Activated CD8-positive, alpha-beta memory T cell treated with anti-CD3 and anti-CD28 coated beads for 1 hour (primary cell): ENCODE measurements at regions not wholly inside any gene's neighbourhood (a gene's known extent, or its start where the extent isn't known, plus 50 kb on each side); places are given as distances from the start of the nearest gene placed in this dataset.

Experiments used
- DNase-seq, 2 donors: peaks; one replicate each; pipeline ENCODE4 v3.0.0-alpha.2; 2020; ENCODE audit warnings: low read depth in 1 of 2; ENCODE audit errors: extremely low read depth in 1 of 2

DNA sequence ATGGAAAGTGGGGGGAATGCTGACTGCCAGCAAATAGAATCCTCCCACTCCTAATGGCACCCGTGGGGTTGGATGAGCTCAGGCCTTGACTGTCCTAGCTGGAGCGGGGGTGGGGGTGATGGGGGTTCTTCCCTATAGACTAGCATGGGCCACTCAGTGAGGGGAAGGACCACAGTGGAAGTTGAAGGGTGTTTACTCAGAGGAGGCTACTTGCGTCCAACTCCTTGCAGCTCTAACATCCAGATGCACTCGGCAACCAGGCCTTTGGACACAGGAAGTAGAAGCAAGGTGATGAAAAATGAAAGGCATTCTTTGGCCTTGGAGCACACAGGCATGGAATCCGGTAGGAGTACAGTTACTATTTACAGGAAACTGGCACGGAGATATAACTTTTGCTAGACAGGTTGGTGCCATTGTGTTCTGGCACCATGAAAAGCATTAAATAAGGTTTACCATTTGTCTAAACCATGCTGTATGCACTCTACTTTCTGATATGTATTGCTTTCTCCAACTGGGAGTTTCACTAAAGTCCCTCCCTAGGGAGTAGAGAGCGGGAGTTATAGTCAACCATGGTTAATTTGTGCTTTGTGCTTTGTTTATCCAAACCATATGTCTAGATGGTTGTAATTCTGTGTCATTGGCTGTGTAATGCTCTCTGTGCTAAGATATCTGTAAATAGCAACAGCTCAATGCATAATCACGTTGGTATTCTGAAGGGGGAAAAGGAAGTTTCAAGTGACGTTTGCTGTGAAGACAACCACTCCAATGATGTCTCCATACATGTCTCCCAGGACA is 125.3 kb downstream of the TSHZ3 start:
- DNase-seq: no peak

DNA sequence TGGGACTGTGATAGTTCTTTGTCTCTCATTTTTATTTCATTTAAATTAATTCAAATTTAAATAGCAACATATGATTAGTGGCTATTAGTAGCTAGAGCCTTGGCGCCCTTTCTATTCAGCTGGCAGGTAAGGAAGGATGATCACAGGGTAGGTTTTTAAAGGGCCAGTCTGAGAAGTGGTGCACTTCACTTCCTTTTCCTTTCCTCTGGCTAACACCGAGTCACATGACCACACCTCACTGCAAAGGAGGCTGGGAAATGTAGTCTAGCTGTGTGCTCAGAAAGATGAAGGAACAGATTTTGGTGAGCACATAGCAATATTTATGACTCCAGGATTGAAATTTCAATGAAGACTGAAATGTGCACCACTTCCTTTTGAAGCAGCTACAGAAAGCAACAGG is 128.7 kb downstream of the TSHZ3 start:
- no peak for DNase-seq

DNA sequence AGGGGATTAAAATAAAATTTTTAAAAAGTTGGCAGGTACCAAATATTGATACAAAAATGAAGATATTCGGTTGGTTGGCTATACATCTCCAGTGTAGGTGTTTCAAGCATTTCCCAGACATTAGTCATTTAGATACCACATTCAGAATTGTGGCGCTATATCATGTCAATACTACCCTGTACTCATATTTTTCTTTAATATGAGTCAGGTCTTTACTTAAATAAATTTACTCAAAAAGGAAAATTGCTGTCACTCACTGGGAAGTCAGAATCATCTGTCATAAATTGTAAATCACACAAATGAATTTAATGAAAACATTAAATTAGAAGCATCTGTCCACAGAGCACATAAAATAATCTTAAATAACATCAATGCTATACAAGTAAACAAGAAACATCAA is 134.2 kb downstream of the TSHZ3 start:
- DNase-seq: no peak

DNA sequence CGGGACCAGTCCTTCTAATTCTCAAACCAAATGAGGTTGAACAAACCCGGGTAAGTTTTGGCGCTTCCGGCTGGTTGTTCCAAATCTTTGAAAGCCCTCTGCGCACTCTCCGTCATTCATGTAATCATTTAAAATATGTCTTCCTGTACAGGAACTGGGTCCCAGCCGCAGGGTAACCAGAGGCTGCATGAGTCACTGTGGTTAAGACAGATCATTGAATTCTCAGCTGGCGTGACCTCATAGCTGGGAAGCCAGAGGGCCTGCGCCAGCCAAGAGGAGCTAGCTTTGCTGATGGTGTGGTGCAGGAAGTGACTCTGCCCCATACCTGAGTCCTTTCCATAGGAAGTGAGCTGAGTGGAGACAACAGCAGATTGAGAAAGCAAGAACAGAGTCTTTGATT is 135.2 kb downstream of the TSHZ3 start:
- DNase-seq: peak; percentile 64 to 66

DNA sequence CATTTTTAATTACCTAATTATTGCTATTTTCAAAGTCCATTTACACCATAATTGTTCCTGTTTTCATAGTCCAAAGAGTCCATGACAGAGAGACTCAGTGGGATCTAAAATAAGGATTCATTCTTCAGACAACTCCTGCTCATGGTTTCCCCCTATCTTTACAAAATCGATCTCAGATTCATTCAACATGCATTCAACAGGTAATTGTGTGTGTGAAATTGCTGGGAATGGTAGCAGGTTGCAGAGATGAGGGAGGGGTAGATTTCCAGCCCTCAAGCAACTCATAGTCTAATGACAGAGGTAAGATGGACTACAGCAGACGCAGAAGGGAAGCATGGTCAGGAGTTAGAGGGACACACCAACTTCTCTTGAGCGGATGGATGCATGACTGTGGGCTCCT is 138.1 kb downstream of the TSHZ3 start:
- DNase-seq: no peak

DNA sequence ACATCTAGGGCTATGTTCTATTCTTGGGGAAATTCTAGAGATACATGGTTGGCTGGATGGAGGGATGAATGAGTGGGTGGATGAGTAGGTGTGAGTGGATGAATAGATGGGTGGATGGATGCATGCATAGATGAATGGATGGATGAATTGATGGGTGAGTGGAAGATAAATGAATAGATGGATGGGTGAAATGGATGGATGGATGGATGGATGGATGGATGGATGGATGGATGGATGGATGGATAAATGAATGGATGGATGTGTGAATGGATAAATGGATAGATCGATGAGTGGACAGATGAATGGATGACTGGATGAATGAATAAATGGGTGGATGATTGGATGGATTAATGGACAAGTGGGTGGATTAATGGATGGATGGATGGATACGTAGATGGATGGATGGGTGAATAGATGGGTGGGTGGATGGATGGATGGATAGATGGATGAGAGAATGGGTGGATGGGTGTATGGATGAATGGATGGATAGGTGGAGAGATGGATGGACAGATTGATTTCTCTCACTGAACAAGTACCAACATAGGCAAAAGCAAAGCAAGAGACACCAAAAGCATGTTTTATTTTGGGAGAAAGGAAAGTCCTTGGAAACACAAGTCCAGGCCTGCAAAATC is 143.2 kb downstream of the TSHZ3 start:
- no peak for DNase-seq

DNA sequence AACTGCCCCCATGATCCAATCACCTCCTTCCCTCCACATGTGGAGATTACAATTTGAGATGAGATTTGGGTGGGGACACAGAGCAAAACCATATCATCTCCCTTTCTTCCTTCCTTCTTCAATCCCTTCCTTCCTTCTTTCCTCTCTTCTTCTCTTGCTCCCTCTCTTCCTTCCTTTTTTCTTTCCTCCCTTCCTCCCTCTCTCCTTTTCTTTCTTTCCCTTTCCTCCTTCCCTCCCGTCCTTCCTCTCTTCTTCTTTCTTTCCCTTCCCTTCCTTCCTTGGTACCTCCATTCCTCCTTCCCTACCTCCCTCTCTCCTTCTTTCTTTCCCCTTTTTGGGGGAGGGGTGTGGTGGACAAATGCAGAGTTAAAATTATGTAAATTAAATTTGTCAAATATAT is 145.1 kb downstream of the TSHZ3 start:
- no peak for DNase-seq

DNA sequence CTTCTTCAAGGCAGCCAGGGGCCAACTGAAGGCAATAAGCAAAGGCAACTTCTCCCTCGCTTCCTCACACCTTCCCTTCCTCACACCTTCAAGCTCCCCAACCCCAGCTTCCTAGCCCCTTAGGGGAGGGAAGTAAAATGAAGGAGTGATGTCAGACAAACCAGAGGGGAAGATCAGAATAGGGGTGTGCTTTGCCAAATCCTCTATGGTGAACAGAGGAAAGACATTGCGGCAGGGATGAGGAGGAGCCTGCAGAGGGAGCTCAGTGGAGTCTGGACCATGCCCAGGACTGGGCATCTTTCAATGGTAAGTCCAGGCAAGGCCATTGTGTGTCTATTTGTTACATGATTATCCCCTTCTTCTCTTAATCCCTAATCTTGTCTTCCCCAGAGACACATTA is 164.0 kb downstream of the TSHZ3 start:
- DNase-seq: no peak

DNA sequence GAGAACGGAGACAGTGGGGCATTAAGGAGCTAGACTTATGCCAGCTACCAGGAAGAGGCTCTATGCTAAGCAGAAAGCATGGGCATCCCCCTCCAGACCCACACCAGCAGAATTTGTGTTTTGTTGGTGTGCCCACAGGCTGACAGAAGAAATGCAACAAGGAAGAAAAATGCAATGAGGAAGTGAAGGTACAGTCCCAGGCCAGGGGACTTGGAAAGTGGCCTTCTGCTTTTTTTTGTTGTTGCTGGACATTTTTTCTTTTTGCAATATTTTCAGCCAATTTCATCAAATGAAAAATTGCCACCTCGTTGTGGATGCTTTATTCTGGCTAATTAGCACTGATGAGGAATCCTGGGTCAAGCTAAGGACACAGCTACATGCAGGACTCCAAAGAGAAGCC is 167.7 kb downstream of the TSHZ3 start:
- DNase-seq: no peak

DNA sequence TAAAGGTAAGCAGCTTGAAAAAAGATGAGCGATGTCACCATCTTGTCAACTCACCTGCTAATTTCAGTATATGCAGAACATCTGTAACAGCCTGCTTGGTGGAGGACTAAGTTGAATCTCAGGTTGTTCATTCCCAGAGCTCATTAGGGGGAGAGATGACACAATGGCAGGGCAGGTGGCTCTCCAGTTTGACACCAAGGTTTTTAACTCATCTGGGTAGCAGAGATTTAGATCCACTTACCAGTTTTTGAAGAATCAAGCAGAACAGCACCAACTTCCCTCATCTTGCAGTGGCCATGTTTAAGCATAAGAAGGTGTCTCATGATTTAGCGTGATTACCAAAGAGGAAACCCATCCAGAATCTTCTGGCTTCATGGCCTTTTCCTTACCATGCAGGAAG is 168.3 kb downstream of the TSHZ3 start:
- no peak for DNase-seq

DNA sequence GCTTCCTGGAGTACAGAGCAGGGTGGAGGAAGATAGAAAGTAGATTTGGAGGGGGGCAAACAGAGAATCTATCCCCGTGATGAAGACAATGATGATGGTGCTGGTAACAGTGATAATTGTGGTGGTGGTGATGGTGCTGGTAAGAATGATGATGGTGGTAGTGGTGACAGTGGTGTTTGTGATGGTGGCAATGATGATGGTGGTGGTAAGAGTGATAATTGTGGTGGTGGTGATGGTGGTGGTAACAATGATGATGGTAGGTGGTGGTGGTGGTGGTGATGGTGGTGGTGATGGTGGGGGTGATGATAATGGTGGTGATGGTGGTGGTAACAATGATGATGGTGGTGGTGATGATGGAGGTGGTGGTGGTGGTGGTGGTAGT is 169.8 kb downstream of the TSHZ3 start:
- DNase-seq: no peak

DNA sequence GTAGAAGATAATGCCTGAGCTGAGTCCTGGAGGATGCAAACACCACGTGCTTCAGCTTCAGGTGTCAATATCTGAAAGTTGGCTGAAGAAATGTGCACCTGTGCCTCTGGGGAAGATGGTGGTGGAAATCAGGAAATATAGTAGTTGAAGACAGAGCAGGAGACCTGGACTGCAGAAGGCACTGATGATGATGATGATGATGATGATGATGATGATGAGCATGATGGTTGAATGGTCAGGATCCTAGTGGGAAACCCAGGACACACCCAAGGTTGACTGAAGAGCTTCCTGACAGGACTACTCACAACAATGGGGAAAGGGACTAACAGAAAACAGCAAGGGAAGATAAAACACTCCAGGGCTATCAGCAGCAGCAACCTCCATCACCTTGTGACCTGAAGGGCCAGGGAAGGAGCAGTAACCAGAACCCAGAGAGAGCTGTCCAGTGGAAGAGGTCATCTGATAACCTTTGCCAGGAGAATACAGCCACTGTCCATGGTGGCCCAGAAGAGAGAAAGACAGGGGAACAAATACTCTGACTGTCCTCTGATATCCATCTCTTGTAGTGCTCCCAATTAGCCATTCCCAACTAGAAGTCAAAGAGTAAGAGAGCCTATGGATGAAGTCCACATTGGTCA is 170.3 kb downstream of the TSHZ3 start:
- DNase-seq: no peak

DNA sequence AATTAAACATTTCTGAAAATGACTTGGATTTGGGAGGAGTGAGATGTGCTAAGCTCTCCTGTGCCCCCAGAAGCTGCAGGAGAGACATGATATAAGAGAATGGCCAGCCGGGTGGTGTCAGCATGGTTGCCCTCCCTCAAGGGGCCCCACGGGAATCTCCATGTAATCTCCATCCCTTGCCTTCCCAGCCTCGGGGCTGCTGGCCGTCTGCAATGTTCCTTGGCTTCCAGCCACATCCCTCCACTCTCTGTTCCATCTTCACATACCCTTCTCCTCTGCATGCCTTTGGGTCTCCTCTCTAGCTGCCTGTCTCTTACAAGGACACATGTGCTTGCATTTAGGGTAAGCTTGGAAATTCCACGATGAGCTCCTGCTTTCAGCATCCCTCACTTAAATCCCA is 172.0 kb downstream of the TSHZ3 start:
- no peak for DNase-seq

DNA sequence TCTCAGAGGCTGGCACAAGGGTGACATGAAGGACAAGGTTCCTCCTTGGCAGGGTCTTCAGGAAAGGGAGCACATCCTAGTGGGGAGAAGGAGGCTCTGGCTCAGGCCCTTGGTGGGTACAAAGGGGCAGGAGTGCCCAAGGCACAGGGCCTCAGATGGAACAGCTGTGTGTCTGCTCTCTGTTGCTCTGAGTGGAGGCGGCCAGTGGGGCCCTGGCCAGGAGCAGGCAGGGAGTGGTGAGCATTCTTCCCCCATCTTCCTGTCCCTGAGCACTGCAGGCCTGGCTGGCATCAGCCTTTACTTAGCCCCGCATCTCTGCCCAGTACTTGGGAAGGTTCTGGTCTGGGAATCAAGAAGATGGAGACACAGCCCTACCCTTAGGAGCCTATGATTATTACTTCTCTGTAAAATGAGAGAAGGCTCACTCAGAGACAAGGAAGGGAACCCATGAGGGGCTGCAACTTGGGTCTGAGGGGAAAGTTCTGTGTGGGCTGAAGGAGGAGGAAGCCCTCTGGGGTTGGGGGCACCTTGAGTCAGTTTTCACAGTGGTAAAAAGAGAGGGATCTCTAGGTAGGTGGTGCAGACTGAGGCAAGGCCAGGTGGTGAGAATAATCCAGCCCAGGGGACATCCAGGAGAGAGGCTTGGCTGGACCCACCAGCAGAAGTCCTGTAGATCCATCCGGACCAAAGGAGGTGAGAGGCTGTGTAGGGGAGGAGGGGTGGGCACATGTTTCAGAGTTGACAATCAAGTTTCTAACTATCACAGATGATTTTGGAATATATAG is 173.5 kb downstream of the TSHZ3 start:
- no peak for DNase-seq

DNA sequence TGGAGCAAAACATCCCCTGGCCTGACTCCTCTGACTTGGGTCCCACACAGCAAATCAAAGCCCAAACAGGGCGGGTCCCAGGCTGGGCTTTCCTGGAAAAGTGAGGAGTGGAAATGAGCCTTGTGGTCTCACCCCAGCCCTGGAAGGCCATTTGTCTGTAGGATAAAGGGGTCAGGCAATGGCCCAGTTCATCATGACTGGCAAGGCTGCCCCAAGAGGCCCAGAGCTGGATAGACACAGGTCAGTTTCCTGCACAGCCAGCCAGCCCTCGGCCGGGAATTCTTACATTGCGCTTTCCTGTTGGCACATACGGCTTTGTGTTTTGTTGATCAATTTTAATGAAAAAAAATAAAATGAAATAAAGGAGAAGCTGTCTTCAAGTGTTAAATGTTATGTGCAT is 174.3 kb downstream of the TSHZ3 start:
- DNase-seq: no peak

DNA sequence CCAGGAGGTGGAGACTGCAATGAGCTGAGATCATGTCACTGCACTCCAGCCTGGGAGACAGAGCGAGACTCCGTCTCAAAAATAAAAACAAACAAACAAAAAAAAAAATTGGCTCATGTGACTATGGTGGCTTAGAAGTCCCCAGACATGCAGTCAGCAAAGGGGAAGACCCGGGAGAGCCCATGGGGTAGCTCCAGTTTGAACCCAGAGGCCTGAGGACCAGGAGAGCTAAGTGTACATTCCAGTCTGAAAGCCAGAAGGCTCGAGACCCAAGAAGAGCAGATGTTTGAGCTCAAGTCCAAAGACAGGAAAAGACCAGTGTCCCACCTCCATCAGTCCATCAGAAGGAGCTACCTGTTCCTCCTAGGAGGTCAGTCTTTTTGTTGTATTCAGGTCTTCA is 175.2 kb downstream of the TSHZ3 start:
- DNase-seq: no peak

DNA sequence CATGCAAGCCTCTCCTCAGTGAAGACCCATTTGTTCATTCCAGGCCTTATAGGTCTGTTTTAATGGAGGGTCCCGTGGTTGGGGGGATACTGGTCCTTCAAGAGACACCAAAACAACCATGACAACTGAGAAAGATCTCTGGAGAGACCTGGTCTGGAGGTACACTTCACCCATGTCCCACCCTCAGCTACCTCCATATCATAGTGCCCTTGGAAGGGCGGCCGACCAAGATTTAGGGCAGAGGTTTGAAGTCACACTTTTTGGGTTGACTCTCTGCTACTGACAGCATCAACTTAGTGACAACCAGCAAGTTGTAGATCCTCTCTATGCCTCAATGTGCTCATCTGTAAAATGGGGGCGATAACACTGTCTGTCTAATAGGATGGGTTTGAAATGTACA is 177.3 kb downstream of the TSHZ3 start:
- no peak for DNase-seq

DNA sequence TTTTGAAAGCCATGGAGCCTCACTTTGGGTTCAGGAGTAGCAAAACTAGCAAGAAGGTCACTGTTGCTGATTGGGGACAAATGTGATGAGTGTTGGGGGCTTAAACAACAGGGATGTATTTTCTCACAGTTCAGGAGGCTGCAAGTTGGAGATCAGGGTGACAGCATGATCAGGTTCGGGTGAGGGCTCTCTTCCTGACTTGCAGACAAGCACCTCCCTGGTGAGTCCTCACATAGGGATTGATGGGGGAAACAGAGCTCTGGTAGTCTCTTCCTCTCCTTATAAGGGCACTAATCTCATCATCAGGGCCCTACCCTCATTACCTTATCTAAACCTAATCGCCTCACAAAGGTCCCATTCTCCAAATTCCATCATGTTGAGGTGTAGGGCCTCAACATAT is 179.2 kb downstream of the TSHZ3 start:
- DNase-seq: no peak

DNA sequence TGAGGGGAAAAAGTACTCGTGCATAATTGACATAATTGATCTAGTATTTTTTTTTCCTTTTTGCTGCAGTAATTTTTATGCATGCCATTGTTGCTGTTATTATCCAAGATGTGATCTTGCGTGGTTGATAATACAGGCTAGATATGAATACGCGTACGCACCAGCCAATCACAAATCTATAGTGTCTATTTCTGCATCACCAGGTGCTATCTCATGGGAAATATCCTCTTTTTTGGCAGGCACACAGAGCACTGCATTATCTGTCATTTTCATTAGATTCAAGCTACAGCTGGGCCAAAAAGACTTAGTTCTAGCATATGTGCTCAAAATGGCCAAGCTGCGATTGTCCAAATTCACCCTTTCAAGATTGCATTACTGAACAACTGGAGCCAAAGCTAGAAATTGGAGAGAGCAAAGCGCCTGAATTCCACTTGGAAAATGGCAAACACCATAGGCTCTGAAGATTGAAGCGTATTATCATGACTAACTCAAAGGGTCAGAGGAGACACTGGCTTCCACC is 181.1 kb downstream of the TSHZ3 start:
- DNase-seq: no peak

DNA sequence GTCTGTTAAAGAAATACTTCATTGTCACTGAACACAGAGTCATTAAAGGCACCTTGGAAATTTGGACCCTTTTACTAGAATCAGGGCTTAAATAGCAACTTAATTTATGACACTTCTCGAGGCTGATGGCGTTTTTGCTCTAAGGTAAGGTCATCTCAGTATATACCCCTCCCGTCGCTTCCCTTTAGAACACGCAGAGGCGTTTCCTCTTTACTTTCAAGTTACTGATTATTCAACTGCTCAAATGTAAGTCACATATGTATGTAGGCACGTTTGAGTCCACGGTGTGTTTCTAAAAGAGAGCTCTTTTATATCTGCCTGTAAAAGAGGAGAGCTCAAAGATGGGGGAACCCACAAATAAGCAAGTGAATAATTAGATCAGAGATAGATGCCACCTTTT is 181.5 kb downstream of the TSHZ3 start:
- DNase-seq: no peak

DNA sequence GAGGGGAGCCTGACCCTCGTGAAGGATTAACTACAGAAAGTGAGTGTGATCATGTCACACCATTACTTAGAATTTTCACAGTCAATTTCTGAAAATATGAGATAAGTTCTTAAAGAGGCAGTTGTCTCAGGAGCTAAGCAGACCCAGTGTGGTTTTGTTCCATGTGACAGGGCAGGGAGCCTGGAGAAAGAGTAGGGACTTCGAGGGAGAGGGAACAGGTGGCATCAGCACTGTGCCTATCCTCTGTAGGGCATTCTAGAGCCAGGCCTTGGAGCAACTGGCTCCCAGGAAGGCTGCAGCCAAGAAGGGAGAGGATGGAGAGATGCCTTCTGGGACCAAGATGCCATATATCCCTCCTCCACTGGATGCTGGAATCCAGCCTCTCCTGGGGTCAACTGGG is 183.0 kb downstream of the TSHZ3 start:
- no peak for DNase-seq
